OCI-LY7 (cell line): ENCODE measurements at regions not wholly inside any gene's neighbourhood (a gene's known extent, or its start where the extent isn't known, plus 50 kb on each side); places are given as distances from the start of the nearest gene placed in this dataset.
"Not testable (repeated sequence)": the region's sequence is repeated elsewhere in the genome, so short reads cannot be mapped to it uniquely, and the experiment has no call there.

Experiments
- BruUV-seq: library from RNA; stranded (reverse); fragments of 400-500 nt; replicated peaks from 2 replicates; lab custom pipeline; 2021; lab: Mats Ljungman, UMichigan
- CTCF ChIA-PET: fragments of 300-600 bp; sonication (Branson Sonifier 250); formaldehyde crosslinking; loops from one replicate; lab custom pipeline; 2022; ENCODE audit warnings: antibody characterized with exemption; ENCODE audit not compliant: unreplicated experiment; lab: Charles Lee
- POLR2A ChIA-PET: fragments of 300-600 bp; sonication (Branson Sonifier 250); formaldehyde crosslinking; loops from one replicate; lab custom pipeline; 2022; ENCODE audit warnings: antibody characterized with exemption; lab: Charles Lee
- DNase-seq: peaks from one replicate; pipeline ENCODE4 v3.0.0-alpha.2; 2015; ENCODE audit warnings: low spot score
- H2AFZ ChIP-seq: fragments of 200-600 bp; sonication (generic), shearing (Covaris generic); 2 replicates; pipeline ENCODE4 v1.6.1; 2014; ENCODE audit warnings: mild to moderate bottlenecking, antibody characterized with exemption, low read length, moderate library complexity
- H3K27ac ChIP-seq: fragments of 200-600 bp; sonication (generic); 2 replicates; pipeline ENCODE4 v1.5.1; 2014; ENCODE audit warnings: mixed run types, low read depth, mild to moderate bottlenecking, moderate library complexity, low read length, inconsistent platforms; ENCODE audit not compliant: poor library complexity, severe bottlenecking
- H3K36me3 ChIP-seq: fragments of 200-600 bp; sonication (generic); 2 replicates; pipeline ENCODE4 v1.6.1; 2014; ENCODE audit warnings: mild to moderate bottlenecking, antibody characterized with exemption, low read length, moderate library complexity, mixed read lengths; ENCODE audit not compliant: insufficient read depth
- H3K4me1 ChIP-seq: fragments of 200-600 bp; sonication (generic); 2 replicates; pipeline ENCODE4 v1.5.1; 2014; ENCODE audit warnings: mild to moderate bottlenecking, low read length; ENCODE audit not compliant: insufficient read depth, poor library complexity, severe bottlenecking
- H3K4me2 ChIP-seq: fragments of 200-600 bp; sonication (generic); 2 replicates; pipeline ENCODE4 v1.6.1; 2014; ENCODE audit warnings: mild to moderate bottlenecking, low read length
- H3K4me3 ChIP-seq: fragments of 200-600 bp; sonication (generic); 2 replicates; pipeline ENCODE4 v1.5.1; 2014; ENCODE audit warnings: mild to moderate bottlenecking, low read depth, low read length; ENCODE audit not compliant: poor library complexity, severe bottlenecking
- H3K79me2 ChIP-seq: fragments of 200-600 bp; sonication (generic); 2 replicates; pipeline ENCODE4 v1.6.1; 2016; ENCODE audit warnings: low read depth, mild to moderate bottlenecking, low read length, moderate library complexity, mixed read lengths; ENCODE audit not compliant: insufficient read depth
- H3K9me2 ChIP-seq: fragments of 200-600 bp; sonication (generic); 2 replicates; pipeline ENCODE4 v1.6.1; 2016; ENCODE audit warnings: mild to moderate bottlenecking, low read length, mixed read lengths; ENCODE audit not compliant: insufficient read depth
- H3K9me3 ChIP-seq: fragments of 200-600 bp; sonication (generic); 2 replicates; pipeline ENCODE4 v1.6.1; 2014; ENCODE audit warnings: mild to moderate bottlenecking, mixed run types, low read length, mixed read lengths
- H4K20me1 ChIP-seq: fragments of 200-600 bp; sonication (generic); 2 replicates; pipeline ENCODE4 v1.6.1; 2014; ENCODE audit warnings: mild to moderate bottlenecking, antibody characterized with exemption, low read length, moderate library complexity, mixed read lengths; ENCODE audit not compliant: insufficient read depth
- CTCF ChIP-seq: fragments of 200-600 bp; sonication (generic); conservative IDR thresholded peaks from 2 replicates; pipeline ENCODE4 v1.5.1; 2014; ENCODE audit warnings: mild to moderate bottlenecking, antibody characterized with exemption, low read length, moderate library complexity, mixed read lengths
- EZH2phosphoT487 ChIP-seq: fragments of 200-600 bp; sonication (generic); IDR thresholded peaks from 2 replicates; pipeline ENCODE4 v1.6.1; 2018; ENCODE audit warnings: low read depth, borderline replicate concordance, mild to moderate bottlenecking, mixed run types, antibody characterized with exemption, low read length, moderate library complexity, mixed read lengths
- intact Hi-C: fragments of 100-400 bp; cut with micrococcal nuclease; formaldehyde crosslinking; loops from one replicate; pipeline ENCODE4 v1.10.0; 2022; ENCODE audit not compliant: unreplicated experiment

DNA sequence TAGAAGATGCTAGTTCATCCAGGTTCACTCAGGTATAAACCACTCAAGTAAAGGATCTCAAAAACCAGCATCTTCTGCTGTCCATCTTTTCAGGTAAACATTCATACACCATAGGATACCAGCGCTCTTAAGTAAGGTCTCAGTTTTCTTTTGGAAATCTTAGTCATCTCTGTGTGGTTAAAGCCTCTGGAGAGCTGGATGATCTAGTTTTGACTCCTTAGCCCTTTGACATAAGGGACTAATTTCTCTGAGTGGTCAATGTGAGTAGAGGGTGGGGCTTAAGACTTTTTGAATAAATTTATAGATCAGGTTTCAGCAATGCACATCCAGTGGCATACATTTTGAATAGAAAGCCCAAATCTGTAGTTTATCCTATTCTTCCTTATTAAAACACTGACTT lies 92.3 kb downstream of the CTH start:
- Histone ChIP-seq H2AFZ (no peak overlapping the region), H3K36me3 (no peaks in the 10 kb centered on the region), H3K4me3 (no peak overlapping the region), H3K79me2 (no peaks in the 10 kb centered on the region), H4K20me1 (no peaks in the 10 kb centered on the region), H3K9me2 (no peaks in the 10 kb centered on the region), H3K27ac (no peak overlapping the region), H3K9me3 (no peaks in the 10 kb centered on the region), H3K4me2 (no peak overlapping the region), H3K4me1 (no peaks in the 10 kb centered on the region)
- ChIA-PET POLR2A (interaction anchor here (0.7 kb wide), 1 partner anchor 452 kb away, joined by 3 read pairs; no protein-coding TSS in a partner anchor), CTCF (no interaction called here)
- no TSS peak for BruUV-seq
- intact Hi-C loops = no loop called here
- no peak for TF ChIP-seq CTCF
- TF ChIP-seq EZH2phosphoT487 = no peak
- DNase-seq = no peak

DNA sequence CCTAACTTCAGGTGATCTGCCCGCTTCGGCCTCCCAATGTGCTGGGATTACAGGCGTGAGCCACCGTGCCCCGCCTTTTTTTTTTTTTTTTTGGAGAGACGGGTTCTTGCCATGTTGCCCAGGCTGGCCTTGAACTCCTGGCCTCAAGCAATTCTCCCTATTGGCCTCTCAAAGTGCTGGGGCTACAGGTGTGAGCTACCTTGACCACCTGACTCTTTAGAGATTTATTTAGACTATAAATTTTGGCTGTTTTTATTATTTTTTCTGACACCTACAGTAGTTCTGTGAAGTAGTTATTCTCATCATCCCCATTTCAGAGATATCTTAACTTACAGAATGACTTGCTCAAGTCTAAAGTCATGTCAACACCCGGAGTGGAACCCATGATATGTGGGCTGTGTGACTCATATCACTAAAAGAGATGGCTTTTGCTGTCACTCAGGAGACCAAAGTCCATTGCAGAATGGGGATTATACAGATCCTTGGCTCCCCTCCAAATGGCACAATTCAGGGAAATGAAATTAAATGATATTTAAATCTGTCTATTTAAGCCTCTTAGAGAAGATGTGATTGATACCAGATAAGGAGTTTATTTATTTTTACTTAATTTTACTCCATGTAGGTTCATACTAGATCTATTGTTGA lies 93.2 kb downstream of the CTH start:
- H3K4me2 ChIP-seq = no peak overlapping the region
- no peaks in the 10 kb centered on the region for H3K36me3 ChIP-seq
- BruUV-seq = no TSS peak
- H4K20me1 ChIP-seq = no peaks in the 10 kb centered on the region
- POLR2A ChIA-PET = interaction anchor here (0.7 kb wide), 1 partner anchor 1002 kb away, joined by 3 read pairs; no protein-coding TSS in a partner anchor
- CTCF ChIA-PET = no interaction called here
- intact Hi-C loops = no loop called here
- no peaks in the 10 kb centered on the region for H3K4me1 ChIP-seq
- TF ChIP-seq CTCF (no peak), EZH2phosphoT487 (no peak)
- H3K9me3 ChIP-seq = no peaks in the 10 kb centered on the region
- no peaks in the 10 kb centered on the region for H3K79me2 ChIP-seq
- no peak overlapping the region for H2AFZ ChIP-seq
- no peaks in the 10 kb centered on the region for H3K9me2 ChIP-seq
- DNase-seq = no peak
- no peak overlapping the region for H3K4me3 ChIP-seq
- no peak overlapping the region for H3K27ac ChIP-seq

DNA sequence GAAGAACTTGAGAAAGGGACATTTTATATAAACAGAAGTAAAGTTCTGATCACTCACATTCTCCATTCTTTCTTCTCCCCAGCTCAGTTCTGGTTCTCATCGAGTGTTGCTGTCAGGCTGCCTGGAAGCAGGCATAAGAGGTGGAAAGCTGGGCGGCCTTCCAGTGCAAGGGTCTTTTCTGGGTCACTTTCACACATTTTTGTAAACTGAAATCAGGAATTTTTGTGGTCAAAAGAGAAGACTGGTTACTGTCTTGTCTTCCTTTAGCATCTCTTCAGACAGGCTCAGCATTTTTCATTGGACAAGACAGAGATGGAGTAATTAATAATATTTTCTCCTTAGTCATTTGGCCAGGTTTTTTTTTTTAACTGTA lies 93.7 kb downstream of the CTH start:
- H2AFZ ChIP-seq = no peak overlapping the region
- no peaks in the 10 kb centered on the region for H3K36me3 ChIP-seq
- DNase-seq = no peak
- no peak overlapping the region for H3K27ac ChIP-seq
- CTCF ChIA-PET = no interaction called here
- H3K79me2 ChIP-seq = no peaks in the 10 kb centered on the region
- BruUV-seq = no TSS peak
- intact Hi-C loops = no loop called here
- H3K4me3 ChIP-seq = no peak overlapping the region
- POLR2A ChIA-PET = interaction anchor here (0.7 kb wide), 1 partner anchor 1001 kb away, joined by 3 read pairs; no protein-coding TSS in a partner anchor
- no peaks in the 10 kb centered on the region for H3K4me1 ChIP-seq
- no peaks in the 10 kb centered on the region for H3K9me2 ChIP-seq
- TF ChIP-seq CTCF (no peak), EZH2phosphoT487 (no peak)
- H4K20me1 ChIP-seq = no peaks in the 10 kb centered on the region
- H3K4me2 ChIP-seq = no peak overlapping the region
- no peaks in the 10 kb centered on the region for H3K9me3 ChIP-seq

DNA sequence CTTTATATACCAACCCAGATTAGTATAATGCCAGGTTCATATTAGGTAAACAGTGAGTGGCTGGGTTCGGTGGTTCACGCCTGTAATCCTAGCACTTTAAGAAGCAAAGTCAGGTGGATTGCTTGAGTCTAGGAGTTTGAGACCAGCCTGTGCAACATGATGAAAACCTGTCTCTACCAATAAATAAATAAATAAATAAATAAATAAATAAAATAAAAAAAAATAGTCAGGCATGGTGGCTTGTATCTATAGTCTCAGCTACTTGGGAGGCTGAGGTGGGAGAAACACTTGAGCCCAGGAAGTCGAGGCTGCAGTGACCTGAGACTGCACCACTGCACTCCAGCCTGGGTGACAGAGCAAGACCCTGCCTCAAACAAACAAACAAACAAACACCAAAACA lies 96.9 kb downstream of the CTH start:
- H3K4me3 ChIP-seq, H3K9me3 ChIP-seq, H3K36me3 ChIP-seq, BruUV-seq, intact Hi-C loops, H4K20me1 ChIP-seq, H3K9me2 ChIP-seq, H3K4me2 ChIP-seq, DNase-seq, POLR2A ChIA-PET, H2AFZ ChIP-seq, H3K27ac ChIP-seq, H3K4me1 ChIP-seq, H3K79me2 ChIP-seq, CTCF ChIA-PET: not testable (repeated sequence)
